AG04450 (cell line): ENCODE measurements at regions not wholly inside any gene's neighbourhood (a gene's known extent, or its start where the extent isn't known, plus 50 kb on each side); places are given as distances from the start of the nearest gene placed in this dataset.

Experiments
- CTCF ChIA-PET: fragments of 300-600, 350-600 bp; formaldehyde crosslinking; extraction: SDS; loops from one replicate; lab custom pipeline; 2022; ENCODE audit warnings: antibody characterized with exemption, inconsistent platforms; lab: Charles Lee
- POLR2A ChIA-PET: fragments of 350-600 bp; formaldehyde crosslinking; extraction: SDS; loops from one replicate; lab custom pipeline; 2021; ENCODE audit warnings: antibody characterized with exemption, inconsistent platforms; lab: Yijun Ruan, JAX
- DNase-seq: peaks from one replicate; pipeline ENCODE4 v3.0.0-alpha.2; 2011; ENCODE audit warnings: low read depth, low spot score
- H3K27ac ChIP-seq: one replicate; pipeline ENCODE4 v1.5.1; 2012; ENCODE audit warnings: low read depth, low read length, control low read depth
- H3K27me3 ChIP-seq: one replicate; pipeline ENCODE4 v1.6.0; 2012; ENCODE audit warnings: low read length; ENCODE audit not compliant: control insufficient read depth, insufficient read depth
- H3K4me3 ChIP-seq: 2 replicates; pipeline ENCODE4 v1.5.1; 2011; ENCODE audit warnings: mild to moderate bottlenecking, low read depth, low read length, control low read depth
- H3K9me3 ChIP-seq: 2 replicates; pipeline ENCODE4 v1.5.1; 2012; ENCODE audit warnings: low read length; ENCODE audit not compliant: control insufficient read depth, insufficient read depth
- TF ChIP-seq, protein P1 (sequence below): IDR thresholded peaks from 2 replicates; pipeline ENCODE4 v1.5.1; 2011; ENCODE audit warnings: low read depth, low read length, control low read depth, inconsistent platforms

DNA sequence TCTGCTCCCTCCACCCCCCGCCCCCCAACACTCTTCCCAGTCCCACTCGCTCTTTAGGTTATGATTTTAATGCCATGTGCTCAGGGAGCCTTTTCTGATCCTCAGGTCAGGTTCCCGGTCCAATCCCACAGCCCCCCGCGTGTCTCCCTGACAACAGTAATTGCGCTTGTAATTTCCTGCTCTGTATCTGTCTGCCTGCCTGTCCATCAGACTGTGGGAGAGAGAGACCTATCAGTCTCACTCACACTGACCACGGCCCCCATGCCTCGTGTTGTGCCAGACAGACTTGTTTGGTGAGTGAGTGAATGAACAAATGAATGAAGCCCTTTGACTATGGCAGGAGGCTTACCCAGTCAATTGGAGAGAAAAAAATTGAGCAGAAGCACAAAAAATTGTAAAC is 50.8 kb upstream of the ECE1 start:
- CTCF ChIA-PET = no interaction called here
- TF ChIP-seq, protein P1, sequence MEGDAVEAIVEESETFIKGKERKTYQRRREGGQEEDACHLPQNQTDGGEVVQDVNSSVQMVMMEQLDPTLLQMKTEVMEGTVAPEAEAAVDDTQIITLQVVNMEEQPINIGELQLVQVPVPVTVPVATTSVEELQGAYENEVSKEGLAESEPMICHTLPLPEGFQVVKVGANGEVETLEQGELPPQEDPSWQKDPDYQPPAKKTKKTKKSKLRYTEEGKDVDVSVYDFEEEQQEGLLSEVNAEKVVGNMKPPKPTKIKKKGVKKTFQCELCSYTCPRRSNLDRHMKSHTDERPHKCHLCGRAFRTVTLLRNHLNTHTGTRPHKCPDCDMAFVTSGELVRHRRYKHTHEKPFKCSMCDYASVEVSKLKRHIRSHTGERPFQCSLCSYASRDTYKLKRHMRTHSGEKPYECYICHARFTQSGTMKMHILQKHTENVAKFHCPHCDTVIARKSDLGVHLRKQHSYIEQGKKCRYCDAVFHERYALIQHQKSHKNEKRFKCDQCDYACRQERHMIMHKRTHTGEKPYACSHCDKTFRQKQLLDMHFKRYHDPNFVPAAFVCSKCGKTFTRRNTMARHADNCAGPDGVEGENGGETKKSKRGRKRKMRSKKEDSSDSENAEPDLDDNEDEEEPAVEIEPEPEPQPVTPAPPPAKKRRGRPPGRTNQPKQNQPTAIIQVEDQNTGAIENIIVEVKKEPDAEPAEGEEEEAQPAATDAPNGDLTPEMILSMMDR = no peak
- H3K27me3 ChIP-seq = no peaks in the 10 kb centered on the region
- POLR2A ChIA-PET = no interaction called here
- H3K27ac ChIP-seq = no peak overlapping the region
- no peak overlapping the region for H3K4me3 ChIP-seq
- H3K9me3 ChIP-seq = peaks cover 4% of the 10 kb centered on the region; the same call in 1 of the 2 replicates
- no peak for DNase-seq

DNA sequence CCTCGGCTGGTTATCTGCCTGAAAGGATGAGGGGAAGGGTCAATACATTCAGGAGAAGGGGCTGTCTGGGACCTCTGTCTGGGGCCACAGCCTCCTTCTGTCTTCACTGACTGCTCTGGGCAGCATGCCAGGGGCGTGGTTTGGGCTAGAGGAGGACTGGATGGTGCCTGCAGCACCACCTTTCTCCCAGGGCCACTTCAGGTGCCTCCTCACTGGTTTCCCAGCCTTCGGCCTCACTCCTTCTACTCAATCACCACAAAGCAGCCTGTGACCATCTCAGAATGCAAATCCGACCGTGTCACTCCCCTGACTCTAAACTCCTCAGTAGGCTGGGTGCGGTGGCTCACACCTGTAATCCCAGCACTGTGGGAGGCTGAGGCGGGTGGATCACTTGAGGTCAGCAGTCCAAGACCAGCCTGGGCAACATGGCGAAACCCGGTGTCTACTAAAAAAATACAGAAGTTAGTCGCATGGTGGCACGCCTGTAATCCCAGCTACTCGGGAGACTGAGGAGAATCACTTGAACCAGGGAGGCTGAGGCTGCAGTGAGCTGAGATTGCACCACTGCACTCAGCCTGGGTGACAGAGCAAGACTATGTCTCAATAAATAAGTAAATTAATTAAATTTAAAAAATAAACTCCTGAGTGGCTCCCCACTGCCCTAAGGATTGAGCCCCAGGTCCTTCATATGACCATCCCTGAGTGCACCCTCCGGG is 50.1 kb upstream of the ECE1 start:
- no peaks in the 10 kb centered on the region for H3K27me3 ChIP-seq
- CTCF ChIA-PET = interaction anchor here (1.3 kb wide), 1 partner anchor 70 kb away, joined by 3 read pairs; no protein-coding TSS in a partner anchor
- peaks cover 4% of the 10 kb centered on the region; the same call in 1 of the 2 replicates for H3K9me3 ChIP-seq
- no peak for DNase-seq
- H3K4me3 ChIP-seq = no peak overlapping the region
- no peak overlapping the region for H3K27ac ChIP-seq
- TF ChIP-seq, protein P1 = no peak
- POLR2A ChIA-PET = no interaction called here
